ENCODE measurements at regions not wholly inside any gene's neighbourhood (a gene's known extent, or its start where the extent isn't known, plus 50 kb on each side); places are given as distances from the start of the nearest gene placed in this dataset.

- Histone ChIP-seq H3K4me1 (ENCODE audit: control insufficient read depth, insufficient read depth, low read length, poor library complexity, severe bottlenecking) (no peaks in the 10 kb centered on the region), H3K4me3 (ENCODE audit: insufficient read depth, low read depth, low read length, poor library complexity, severe bottlenecking) (no peak overlapping the region), H3K27ac (ENCODE audit: insufficient read depth, low read length, poor library complexity, severe bottlenecking) (no peak overlapping the region), H3K27me3 (replicated peaks; ENCODE audit: control insufficient read depth, insufficient read depth, low read length, poor library complexity, severe bottlenecking) (no peaks in the 10 kb centered on the region), H3K9me3 (ENCODE audit: control insufficient read depth, low read length) (no peaks in the 10 kb centered on the region), H3K36me3 (ENCODE audit: control insufficient read depth, insufficient read depth, low read length) (no peaks in the 10 kb centered on the region)
- DNase-seq, result no peak
Measured at GRCh38 chr3:101156787-101157345, 163.5 kb downstream of the IMPG2 start.

- Histone ChIP-seq H3K27me3 (replicated peaks; ENCODE audit: control insufficient read depth, insufficient read depth, low read length, poor library complexity, severe bottlenecking) (no peaks in the 10 kb centered on the region), H3K36me3 (ENCODE audit: control insufficient read depth, insufficient read depth, low read length) (no peaks in the 10 kb centered on the region), H3K4me1 (ENCODE audit: control insufficient read depth, insufficient read depth, low read length, poor library complexity, severe bottlenecking) (no peaks in the 10 kb centered on the region), H3K4me3 (ENCODE audit: insufficient read depth, low read depth, low read length, poor library complexity, severe bottlenecking) (no peak overlapping the region), H3K27ac (ENCODE audit: insufficient read depth, low read length, poor library complexity, severe bottlenecking) (no peak overlapping the region), H3K9me3 (ENCODE audit: control insufficient read depth, low read length) (no peaks in the 10 kb centered on the region)
- DNase-seq, result no peak
Measured at GRCh38 chr3:101155825-101156224, 162.6 kb upstream of the ABI3BP start.

DNA sequence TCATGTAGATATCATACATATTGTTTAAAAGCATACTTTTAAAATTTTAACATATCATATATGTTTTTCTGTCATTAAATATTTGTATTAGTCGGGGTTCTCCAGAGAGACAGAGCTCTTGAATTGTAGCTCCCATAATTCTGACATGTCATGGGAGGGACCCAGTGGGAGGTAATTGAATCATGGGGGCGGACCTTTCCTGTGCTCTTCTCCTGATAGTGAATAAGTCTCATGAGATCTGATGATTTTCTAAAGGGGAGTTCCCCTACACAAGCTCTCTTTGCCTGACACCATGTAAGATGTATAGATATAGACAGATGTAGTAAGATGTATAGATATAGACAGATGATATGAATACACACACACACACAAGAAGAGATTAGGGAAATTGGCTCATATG is 161.2 kb upstream of the ABI3BP start:
- no peak overlapping the region for H3K27ac ChIP-seq (ENCODE audit: insufficient read depth, low read length, poor library complexity, severe bottlenecking)
- H3K4me3 ChIP-seq (ENCODE audit: insufficient read depth, low read depth, low read length, poor library complexity, severe bottlenecking), result no peak overlapping the region
- DNase-seq, result no peak
- H3K9me3 ChIP-seq (ENCODE audit: control insufficient read depth, low read length), result no peaks in the 10 kb centered on the region
- H3K4me1 ChIP-seq (ENCODE audit: control insufficient read depth, insufficient read depth, low read length, poor library complexity, severe bottlenecking), result no peaks in the 10 kb centered on the region
- H3K27me3 ChIP-seq (replicated peaks; ENCODE audit: control insufficient read depth, insufficient read depth, low read length, poor library complexity, severe bottlenecking), result no peaks in the 10 kb centered on the region
- no peaks in the 10 kb centered on the region for H3K36me3 ChIP-seq (ENCODE audit: control insufficient read depth, insufficient read depth, low read length)

DNA sequence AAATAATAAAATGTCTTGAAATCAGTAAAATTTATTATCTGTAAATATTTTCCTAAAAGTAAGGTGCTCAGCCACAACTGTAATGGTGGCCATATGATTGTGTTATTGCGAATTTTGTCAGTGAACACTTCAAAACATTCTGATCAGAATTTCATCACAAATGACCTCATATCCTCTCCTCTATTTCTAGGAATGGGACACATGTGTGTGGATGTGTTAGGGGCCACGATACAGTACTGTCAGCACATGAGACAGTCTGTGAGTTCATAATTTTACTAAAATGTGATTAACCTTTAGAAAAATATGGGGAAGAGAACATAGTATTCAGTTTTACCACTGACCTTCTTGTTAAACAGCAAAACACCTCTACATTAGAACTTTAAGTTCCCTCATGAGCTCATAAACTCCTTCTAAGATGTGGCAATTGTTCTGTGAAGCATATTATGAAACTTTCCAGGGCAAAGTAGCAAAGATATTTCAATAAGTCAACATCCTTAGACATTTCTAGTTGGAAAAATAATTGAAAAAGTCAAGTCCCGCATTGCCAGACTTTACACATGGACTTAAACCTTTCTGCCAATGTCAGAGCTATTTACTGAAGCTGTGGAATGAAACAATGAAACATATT is 158.2 kb upstream of the ABI3BP start:
- Histone ChIP-seq H3K27me3 (replicated peaks; ENCODE audit: control insufficient read depth, insufficient read depth, low read length, poor library complexity, severe bottlenecking) (peaks cover 3% of the 10 kb centered on the region), H3K36me3 (ENCODE audit: control insufficient read depth, insufficient read depth, low read length) (no peaks in the 10 kb centered on the region), H3K27ac (ENCODE audit: insufficient read depth, low read length, poor library complexity, severe bottlenecking) (no peak overlapping the region), H3K4me1 (ENCODE audit: control insufficient read depth, insufficient read depth, low read length, poor library complexity, severe bottlenecking) (no peaks in the 10 kb centered on the region), H3K9me3 (ENCODE audit: control insufficient read depth, low read length) (no peaks in the 10 kb centered on the region), H3K4me3 (ENCODE audit: insufficient read depth, low read depth, low read length, poor library complexity, severe bottlenecking) (no peak overlapping the region)
- no peak for DNase-seq

GRCh38 chr3:101150504-101150903 is 157.3 kb upstream of the ABI3BP start:
- H3K27ac ChIP-seq (ENCODE audit: insufficient read depth, low read length, poor library complexity, severe bottlenecking), result no peak overlapping the region
- H3K27me3 ChIP-seq (replicated peaks; ENCODE audit: control insufficient read depth, insufficient read depth, low read length, poor library complexity, severe bottlenecking), result peaks cover 3% of the 10 kb centered on the region
- H3K4me1 ChIP-seq (ENCODE audit: control insufficient read depth, insufficient read depth, low read length, poor library complexity, severe bottlenecking), result no peaks in the 10 kb centered on the region
- H3K4me3 ChIP-seq (ENCODE audit: insufficient read depth, low read depth, low read length, poor library complexity, severe bottlenecking), result no peak overlapping the region
- H3K9me3 ChIP-seq (ENCODE audit: control insufficient read depth, low read length), result no peaks in the 10 kb centered on the region
- H3K36me3 ChIP-seq (ENCODE audit: control insufficient read depth, insufficient read depth, low read length), result no peaks in the 10 kb centered on the region
- DNase-seq, result no peak

DNA sequence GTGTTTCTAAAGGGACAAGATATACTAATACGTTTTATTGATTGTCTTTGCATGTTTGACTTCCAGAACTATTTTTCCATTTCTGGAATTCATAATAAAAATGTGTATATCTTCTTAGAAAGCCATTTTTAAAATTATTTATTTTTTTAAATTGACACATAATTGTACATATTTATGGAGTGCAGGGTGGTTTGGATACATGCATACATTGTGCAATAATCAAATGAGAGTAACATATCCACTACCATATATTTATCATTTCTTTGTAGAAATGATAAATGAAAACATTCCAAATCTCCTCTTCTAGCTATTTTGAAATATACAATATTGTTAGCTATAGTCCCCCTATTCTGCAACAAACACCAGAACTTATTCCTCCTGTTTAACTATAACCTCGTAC is 156.5 kb upstream of the ABI3BP start:
- Histone ChIP-seq H3K27me3 (replicated peaks; ENCODE audit: control insufficient read depth, insufficient read depth, low read length, poor library complexity, severe bottlenecking) (peaks cover 3% of the 10 kb centered on the region), H3K4me1 (ENCODE audit: control insufficient read depth, insufficient read depth, low read length, poor library complexity, severe bottlenecking) (no peaks in the 10 kb centered on the region), H3K36me3 (ENCODE audit: control insufficient read depth, insufficient read depth, low read length) (no peaks in the 10 kb centered on the region), H3K9me3 (ENCODE audit: control insufficient read depth, low read length) (no peaks in the 10 kb centered on the region), H3K4me3 (ENCODE audit: insufficient read depth, low read depth, low read length, poor library complexity, severe bottlenecking) (no peak overlapping the region), H3K27ac (ENCODE audit: insufficient read depth, low read length, poor library complexity, severe bottlenecking) (no peak overlapping the region)
- no peak for DNase-seq

- no peak for DNase-seq
- H3K9me3 ChIP-seq (ENCODE audit: control insufficient read depth, low read length), result no peaks in the 10 kb centered on the region
- no peak overlapping the region for H3K4me3 ChIP-seq (ENCODE audit: insufficient read depth, low read depth, low read length, poor library complexity, severe bottlenecking)
- no peak overlapping the region for H3K27ac ChIP-seq (ENCODE audit: insufficient read depth, low read length, poor library complexity, severe bottlenecking)
- H3K4me1 ChIP-seq (ENCODE audit: control insufficient read depth, insufficient read depth, low read length, poor library complexity, severe bottlenecking), result no peaks in the 10 kb centered on the region
- H3K27me3 ChIP-seq (replicated peaks; ENCODE audit: control insufficient read depth, insufficient read depth, low read length, poor library complexity, severe bottlenecking), result peaks cover 3% of the 10 kb centered on the region
- no peaks in the 10 kb centered on the region for H3K36me3 ChIP-seq (ENCODE audit: control insufficient read depth, insufficient read depth, low read length)
Measured at GRCh38 chr3:101149251-101149650, 156.0 kb upstream of the ABI3BP start.

DNA sequence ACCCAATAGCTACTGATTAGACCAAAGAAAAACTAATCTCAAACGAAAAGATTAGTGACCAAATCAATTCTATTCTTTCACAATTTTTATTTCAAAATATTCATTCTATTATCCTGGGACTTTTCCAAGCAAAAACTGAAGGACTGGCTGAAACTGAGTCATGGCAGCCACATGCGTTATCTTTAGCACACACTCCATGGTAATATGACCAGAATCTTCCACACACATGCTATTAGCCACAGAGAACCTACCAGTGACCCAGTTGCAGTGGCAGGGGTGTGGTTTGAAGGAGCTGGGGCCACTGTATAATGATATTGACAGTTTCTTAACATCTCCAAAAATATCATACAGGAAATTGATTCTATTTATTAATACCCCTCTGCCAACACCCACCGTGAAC is 154.8 kb upstream of the ABI3BP start:
- no peaks in the 10 kb centered on the region for H3K9me3 ChIP-seq (ENCODE audit: control insufficient read depth, low read length)
- no peak overlapping the region for H3K4me3 ChIP-seq (ENCODE audit: insufficient read depth, low read depth, low read length, poor library complexity, severe bottlenecking)
- no peak for DNase-seq
- no peak overlapping the region for H3K27ac ChIP-seq (ENCODE audit: insufficient read depth, low read length, poor library complexity, severe bottlenecking)
- no peaks in the 10 kb centered on the region for H3K4me1 ChIP-seq (ENCODE audit: control insufficient read depth, insufficient read depth, low read length, poor library complexity, severe bottlenecking)
- no peaks in the 10 kb centered on the region for H3K36me3 ChIP-seq (ENCODE audit: control insufficient read depth, insufficient read depth, low read length)
- H3K27me3 ChIP-seq (replicated peaks; ENCODE audit: control insufficient read depth, insufficient read depth, low read length, poor library complexity, severe bottlenecking), result peaks cover 3% of the 10 kb centered on the region

DNA sequence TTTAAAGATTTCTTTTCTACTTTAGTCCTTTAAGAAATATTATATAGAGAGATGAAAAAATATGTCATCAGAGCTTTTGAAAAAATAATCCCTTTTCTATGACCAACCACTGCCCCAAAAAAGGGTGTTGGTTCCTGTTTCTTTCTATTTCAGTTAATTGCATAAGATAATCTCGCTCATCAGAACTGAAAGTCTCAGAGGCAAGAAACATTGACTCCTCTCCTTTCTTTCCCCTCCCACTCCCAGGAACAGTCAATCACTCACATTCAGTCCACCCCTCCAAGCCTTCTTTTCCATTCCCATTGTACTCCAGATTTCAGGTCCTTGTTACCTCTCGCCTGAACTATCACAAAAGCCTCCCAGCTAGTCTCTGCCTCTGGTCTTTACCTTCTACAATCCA is 153.7 kb upstream of the ABI3BP start:
- DNase-seq, result no peak
- Histone ChIP-seq H3K36me3 (ENCODE audit: control insufficient read depth, insufficient read depth, low read length) (no peaks in the 10 kb centered on the region), H3K4me3 (ENCODE audit: insufficient read depth, low read depth, low read length, poor library complexity, severe bottlenecking) (no peak overlapping the region), H3K4me1 (ENCODE audit: control insufficient read depth, insufficient read depth, low read length, poor library complexity, severe bottlenecking) (no peaks in the 10 kb centered on the region), H3K9me3 (ENCODE audit: control insufficient read depth, low read length) (no peaks in the 10 kb centered on the region), H3K27me3 (replicated peaks; ENCODE audit: control insufficient read depth, insufficient read depth, low read length, poor library complexity, severe bottlenecking) (peaks cover 3% of the 10 kb centered on the region), H3K27ac (ENCODE audit: insufficient read depth, low read length, poor library complexity, severe bottlenecking) (no peak overlapping the region)

- Histone ChIP-seq H3K36me3 (ENCODE audit: control insufficient read depth, insufficient read depth, low read length) (no peaks in the 10 kb centered on the region), H3K27ac (ENCODE audit: insufficient read depth, low read length, poor library complexity, severe bottlenecking) (no peak overlapping the region), H3K4me1 (ENCODE audit: control insufficient read depth, insufficient read depth, low read length, poor library complexity, severe bottlenecking) (no peaks in the 10 kb centered on the region), H3K27me3 (replicated peaks; ENCODE audit: control insufficient read depth, insufficient read depth, low read length, poor library complexity, severe bottlenecking) (peaks cover 3% of the 10 kb centered on the region), H3K4me3 (ENCODE audit: insufficient read depth, low read depth, low read length, poor library complexity, severe bottlenecking) (no peak overlapping the region), H3K9me3 (ENCODE audit: control insufficient read depth, low read length) (no peaks in the 10 kb centered on the region)
- no peak for DNase-seq
Measured at GRCh38 chr3:101144105-101144504, 150.9 kb upstream of the ABI3BP start.
